HCEC 1CT (cell line): ENCODE measurements at regions not wholly inside any gene's neighbourhood (a gene's known extent, or its start where the extent isn't known, plus 50 kb on each side); places are given as distances from the start of the nearest gene placed in this dataset.
"Not testable (repeated sequence)": the region's sequence is repeated elsewhere in the genome, so short reads cannot be mapped to it uniquely, and the experiment has no call there.

Source experiments
- DNase-seq: peaks from one replicate; pipeline ENCODE4 v3.0.0-alpha.2; 2017

GRCh38 chr6:56739836-56740815 is 97.4 kb upstream of the DST start:
- no peak for DNase-seq

- no peak for DNase-seq
These were observed 94.1 kb upstream of the DST start for GRCh38 chr6:56736804-56737203.

GRCh38 chr6:56734335-56734734 is 91.6 kb upstream of the DST start:
- DNase-seq, result peak; percentile 46

DNA sequence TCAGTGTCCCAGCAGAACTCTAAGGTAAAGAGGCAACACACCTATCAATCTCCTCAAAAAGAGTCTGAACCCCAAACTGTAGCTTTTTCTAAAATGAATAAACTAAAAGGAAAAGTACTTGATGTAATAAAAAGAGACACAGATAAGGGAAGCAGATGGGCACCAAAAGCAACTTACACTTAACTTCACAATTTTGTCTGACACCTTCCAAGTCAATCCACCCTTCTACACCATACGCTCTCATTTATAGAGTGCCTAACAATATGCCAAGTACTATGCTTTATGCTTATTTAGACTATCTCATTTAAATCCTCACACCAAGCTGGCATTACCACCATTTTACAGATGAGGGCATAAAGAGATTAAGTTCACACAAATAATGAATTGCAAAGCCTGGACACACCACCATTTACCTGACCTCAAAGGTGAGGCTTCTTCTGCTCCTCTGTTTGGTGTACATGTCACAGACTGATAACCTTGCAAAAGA is 90.6 kb upstream of the DST start:
- no peak for DNase-seq

- no peak for DNase-seq
These were observed 89.8 kb upstream of the DST start for GRCh38 chr6:56732517-56732916.

GRCh38 chr6:56730663-56731529 is 88.2 kb upstream of the DST start:
- peak; percentile 89 for DNase-seq

DNA sequence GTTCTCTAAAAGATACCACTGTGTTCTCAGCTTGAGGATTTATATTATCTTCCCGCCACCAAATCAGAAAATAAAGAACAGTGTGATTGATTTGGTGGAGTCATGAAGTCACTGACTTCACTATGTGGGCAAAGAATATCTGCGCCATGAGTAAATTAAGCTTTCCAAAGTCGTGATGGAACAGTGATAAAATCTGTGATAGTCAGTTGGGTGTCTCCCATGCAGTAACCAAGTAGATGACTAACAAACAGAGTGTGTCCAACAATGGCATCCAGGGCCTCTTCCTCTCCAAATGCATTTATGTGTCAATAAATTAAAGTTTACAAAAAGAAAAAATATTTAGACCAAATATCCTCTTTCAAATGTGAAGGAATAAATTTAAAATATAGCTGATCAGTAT is 87.0 kb upstream of the DST start:
- DNase-seq, result peak; percentile 81

- not testable (repeated sequence) for DNase-seq
These were observed 86.5 kb upstream of the DST start for GRCh38 chr6:56729166-56729565.

DNA sequence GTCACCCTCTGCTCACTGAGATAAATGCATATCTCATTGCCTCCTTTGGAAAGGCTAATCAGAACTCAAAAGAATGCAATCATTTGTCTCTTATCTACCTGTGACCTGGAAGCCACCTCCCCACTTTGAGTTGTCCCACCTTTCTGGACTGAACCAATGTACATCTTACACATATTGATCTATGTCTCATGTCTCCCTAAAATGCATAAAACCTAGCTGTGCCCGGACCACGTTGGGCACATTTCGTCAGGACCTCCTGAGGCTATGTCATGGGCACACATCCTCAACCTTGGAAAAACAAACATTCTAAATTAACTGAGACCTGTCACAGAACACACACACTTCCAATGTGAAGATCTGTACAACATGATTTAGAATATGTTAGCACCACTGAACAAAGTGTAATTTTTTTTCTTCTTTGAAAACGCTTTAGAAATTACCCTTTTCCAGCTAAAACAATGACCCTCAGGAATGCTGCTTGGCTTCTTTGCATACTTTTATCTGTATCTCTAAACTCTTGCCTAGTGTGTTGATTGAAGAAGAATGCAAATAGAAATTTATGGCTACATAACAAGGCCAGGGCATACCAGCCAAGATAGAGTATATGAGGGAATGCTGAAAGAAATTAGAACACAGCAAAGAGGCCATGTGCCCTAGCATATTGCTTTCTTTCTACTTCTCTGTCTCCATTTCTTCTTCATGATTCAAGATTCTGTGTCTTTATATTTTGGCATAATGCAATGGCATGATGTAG is 84.6 kb upstream of the DST start:
- no peak for DNase-seq

DNA sequence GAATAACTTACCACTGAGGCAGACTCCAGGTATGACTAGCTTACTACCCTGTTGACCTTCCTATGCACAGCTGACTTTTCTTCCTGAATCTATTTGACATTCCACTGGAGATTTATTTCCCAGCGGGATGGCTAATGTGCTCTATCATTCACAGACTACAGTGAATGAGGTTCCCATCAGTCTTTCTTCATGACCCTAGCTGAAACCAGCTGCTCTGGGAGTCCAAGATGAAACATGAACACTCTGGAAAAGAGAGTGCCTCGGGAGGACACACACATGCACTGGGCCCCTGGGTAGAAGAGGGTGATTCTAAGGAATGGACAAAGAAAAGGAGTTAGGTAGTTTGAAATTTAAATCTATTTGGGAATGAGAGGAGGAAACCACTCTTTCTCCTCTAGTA is 82.6 kb upstream of the DST start:
- DNase-seq, result no peak

GRCh38 chr6:56724455-56724854 is 81.8 kb upstream of the DST start:
- DNase-seq, result peak; percentile 70

DNA sequence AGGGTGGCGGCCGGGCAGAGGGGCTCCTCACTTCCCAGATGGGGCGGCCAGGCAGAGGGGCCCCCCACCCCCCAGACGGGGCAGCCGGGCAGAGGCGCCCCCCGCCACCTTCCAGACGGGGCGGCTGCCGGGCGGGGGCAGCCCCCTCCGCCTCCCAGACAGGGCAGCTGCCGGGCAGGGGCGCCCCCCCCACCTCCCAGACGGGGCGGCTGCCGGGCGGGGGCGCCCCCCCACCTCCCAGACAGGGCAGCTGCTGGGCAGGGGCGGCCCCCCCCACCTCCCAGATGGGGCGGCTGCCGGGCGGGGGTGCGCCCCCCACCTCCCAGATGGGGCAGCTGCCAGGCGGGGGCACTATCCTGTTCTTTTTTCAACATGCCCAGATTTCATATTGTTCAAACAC is 78.2 kb upstream of the DST start:
- DNase-seq, result no peak

- DNase-seq, result not testable (repeated sequence)
These were observed 77.5 kb upstream of the DST start for GRCh38 chr6:56720202-56720601.

- DNase-seq, result peak; percentile 43
These were observed 76.8 kb upstream of the DST start for GRCh38 chr6:56719315-56720058.

DNA sequence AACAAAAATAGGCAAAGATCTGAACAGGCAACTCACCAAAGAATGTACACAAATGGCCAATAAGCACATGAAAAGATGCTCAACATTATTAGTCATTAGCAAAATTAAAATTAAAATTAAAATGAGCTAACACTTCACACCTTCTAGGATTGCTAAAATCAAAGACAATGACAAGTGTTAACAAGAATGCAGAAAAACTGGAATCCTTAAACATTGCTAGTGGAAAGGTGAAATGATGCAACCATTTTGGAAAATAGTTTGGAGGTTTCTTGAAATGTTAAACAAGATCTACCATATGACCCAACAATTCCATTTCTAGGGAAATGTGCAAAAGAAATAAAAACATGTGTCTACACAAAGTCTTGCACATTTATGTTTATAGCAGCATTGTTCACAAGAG is 75.5 kb upstream of the DST start:
- DNase-seq, result no peak

DNA sequence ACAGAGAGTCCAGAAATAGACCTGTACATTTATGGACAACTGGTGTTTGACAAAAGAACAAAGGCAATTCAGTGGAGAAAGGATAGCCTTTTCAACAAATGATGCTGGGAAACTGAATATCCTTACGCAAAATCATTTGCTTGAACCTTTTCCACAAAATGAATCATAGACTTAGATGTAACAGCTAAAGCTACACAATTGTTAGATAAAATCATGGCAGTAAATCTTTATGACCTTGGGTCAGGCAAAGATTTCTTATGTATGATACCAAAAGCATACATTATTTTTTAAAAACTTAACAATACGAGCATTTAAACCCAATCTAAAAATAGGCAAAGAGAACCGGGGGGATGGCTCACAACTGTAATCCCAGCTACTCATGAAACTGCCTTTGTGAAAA is 73.5 kb upstream of the DST start:
- peak; percentile 36 for DNase-seq

DNA sequence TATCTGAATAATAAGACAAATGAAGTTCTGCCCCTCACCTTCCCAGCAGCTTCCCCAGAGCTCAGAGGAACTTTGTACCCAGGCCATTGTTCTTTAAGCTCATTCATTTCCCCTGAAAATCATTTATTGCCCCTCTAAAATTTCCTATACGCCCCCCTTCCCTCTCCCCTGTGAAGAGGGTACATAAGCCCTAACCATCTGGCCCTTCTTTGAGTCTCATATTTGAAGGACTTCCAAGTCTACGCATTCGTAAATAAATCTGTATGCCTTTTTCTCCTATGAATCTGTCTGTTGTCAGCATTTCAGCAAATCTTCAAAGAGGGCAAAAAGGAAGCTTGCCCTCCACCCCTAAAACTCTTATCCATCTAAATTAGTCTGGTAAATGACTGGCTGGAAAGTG is 73.1 kb upstream of the DST start:
- no peak for DNase-seq

DNA sequence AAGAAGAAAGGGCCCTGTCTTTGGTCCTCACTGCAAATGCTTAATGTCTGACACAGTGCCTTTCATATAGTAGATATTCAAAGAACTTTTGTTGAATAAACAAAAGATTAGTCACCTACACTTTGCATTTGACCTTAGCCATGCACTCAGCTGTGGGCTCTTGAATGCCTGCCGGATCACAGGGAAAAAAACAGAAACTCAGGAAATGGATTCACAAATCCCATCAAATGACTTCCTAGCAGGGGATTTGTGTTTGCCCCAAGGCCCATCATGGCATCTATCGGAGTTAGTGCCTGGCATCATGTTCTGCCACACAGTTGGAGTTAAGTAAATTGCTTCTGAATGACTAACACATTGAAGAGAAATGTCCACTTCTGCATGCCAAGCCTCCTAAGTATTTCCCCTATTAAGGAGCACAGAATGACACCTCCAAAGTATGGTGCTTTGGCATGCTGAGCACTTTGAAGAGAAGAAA is 72.3 kb upstream of the DST start:
- DNase-seq, result peak; percentile 94

DNA sequence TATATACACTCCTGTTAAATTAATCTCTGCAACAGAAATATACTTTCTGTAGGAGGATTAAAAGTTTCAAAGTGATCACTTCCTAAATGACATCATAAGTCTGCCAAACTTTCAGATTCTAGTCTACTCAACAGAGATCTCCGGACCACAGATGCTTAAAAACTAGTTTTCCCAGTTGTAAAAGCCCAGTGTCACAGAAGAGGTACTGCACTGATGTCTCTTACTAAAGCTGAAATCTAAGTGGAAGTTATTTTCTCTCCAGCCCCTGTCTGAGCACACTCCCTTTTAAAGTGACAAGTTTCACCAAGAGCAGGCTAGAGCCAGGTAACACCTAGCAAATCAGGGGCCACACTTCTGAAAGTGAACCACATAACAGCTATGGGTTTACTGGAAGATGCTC is 71.6 kb upstream of the DST start:
- DNase-seq, result peak; percentile 29

GRCh38 chr6:56713254-56713672 is 70.6 kb upstream of the DST start:
- peak; percentile 84 for DNase-seq

- no peak for DNase-seq
These were observed 68.3 kb upstream of the DST start for GRCh38 chr6:56710967-56711366.

- DNase-seq, result no peak
These were observed 67.0 kb upstream of the DST start for GRCh38 chr6:56709650-56710049.
